Left ventricle myocardium inferior (tissue), 1 donor: ENCODE measurements at regions not wholly inside any gene's neighbourhood (a gene's known extent, or its start where the extent isn't known, plus 50 kb on each side); places are given as distances from the start of the nearest gene placed in this dataset.
"Not testable (repeated sequence)": the region's sequence is repeated elsewhere in the genome, so short reads cannot be mapped to it uniquely, and the experiment has no call there.

Experiments
- DNase-seq: peaks from one replicate; pipeline ENCODE4 v3.0.0-alpha.2; 2020
- H3K27ac ChIP-seq: fragments of 200-600 bp; replicated peaks from 2 replicates; pipeline ENCODE4 v1.8.0; 2021
- H3K27me3 ChIP-seq: fragments of 200-600 bp; 2 replicates; pipeline ENCODE4 v1.8.0; 2021; ENCODE audit warnings: low read depth
- H3K36me3 ChIP-seq: fragments of 200-600 bp; 2 replicates; pipeline ENCODE4 v1.8.0; 2021
- H3K4me1 ChIP-seq: fragments of 200-600 bp; 2 replicates; pipeline ENCODE4 v1.8.0; 2021
- H3K4me3 ChIP-seq: fragments of 200-600 bp; 2 replicates; pipeline ENCODE4 v1.8.0; 2021; ENCODE audit warnings: mild to moderate bottlenecking, moderate library complexity
- H3K9me3 ChIP-seq: fragments of 200-600 bp; replicated peaks from 2 replicates; pipeline ENCODE4 v1.8.0; 2021
- intact Hi-C: fragments of 100-400 bp; cut with micrococcal nuclease; formaldehyde crosslinking; loops from one replicate; pipeline ENCODE4 v1.11.0; 2022
- TF ChIP-seq, protein P1 (sequence below): fragments of 200-600 bp; IDR thresholded peaks from 2 replicates; pipeline ENCODE4 v1.8.0; 2021; ENCODE audit warnings: antibody characterized with exemption, mild to moderate bottlenecking, borderline replicate concordance
- donor health status: DM: no; HTN: yes; CAD: no; lungs with severe emphysema.

DNA sequence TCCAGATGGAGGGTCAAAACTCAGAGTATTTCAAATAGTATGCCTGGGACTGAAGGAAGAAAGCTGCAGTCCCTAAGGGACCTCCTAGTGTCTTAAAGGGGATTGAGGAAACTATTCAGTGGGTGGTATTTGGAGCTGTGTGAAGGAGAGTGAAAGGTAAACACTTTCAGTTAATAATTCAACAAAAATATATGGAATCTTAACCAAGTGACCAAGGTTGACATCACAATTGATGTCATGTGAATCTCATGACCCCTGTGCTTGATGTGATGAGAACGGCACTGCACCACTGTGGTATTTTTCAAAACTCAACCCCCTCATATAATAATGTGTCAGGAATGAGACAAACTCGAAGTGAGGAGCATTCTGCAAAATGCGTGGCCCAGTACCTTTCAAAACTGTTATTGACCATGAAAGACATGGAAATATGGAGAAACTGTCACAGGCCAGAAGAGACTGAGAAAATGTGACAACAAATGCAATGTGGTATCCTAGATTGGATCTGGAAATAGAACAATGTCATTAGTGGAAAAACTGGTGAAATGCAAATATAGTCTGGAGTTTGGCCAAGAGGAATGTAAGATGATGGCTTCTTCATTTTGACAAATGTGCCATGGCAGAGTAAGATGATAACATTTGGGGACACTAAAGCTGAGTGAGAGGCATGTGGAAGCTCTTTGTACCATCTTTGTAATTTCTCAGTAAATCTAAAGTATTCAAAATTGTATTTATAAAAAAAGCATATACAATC is 553.9 kb downstream of the RFC3 start:
- no peak for DNase-seq
- no peaks in the 10 kb centered on the region for H3K36me3 ChIP-seq
- H3K27me3 ChIP-seq: no peaks in the 10 kb centered on the region
- H3K9me3 ChIP-seq: peaks cover under 1% of the 10 kb centered on the region
- no peak overlapping the region for H3K4me3 ChIP-seq
- intact Hi-C loops: no loop called here
- TF ChIP-seq, protein P1, sequence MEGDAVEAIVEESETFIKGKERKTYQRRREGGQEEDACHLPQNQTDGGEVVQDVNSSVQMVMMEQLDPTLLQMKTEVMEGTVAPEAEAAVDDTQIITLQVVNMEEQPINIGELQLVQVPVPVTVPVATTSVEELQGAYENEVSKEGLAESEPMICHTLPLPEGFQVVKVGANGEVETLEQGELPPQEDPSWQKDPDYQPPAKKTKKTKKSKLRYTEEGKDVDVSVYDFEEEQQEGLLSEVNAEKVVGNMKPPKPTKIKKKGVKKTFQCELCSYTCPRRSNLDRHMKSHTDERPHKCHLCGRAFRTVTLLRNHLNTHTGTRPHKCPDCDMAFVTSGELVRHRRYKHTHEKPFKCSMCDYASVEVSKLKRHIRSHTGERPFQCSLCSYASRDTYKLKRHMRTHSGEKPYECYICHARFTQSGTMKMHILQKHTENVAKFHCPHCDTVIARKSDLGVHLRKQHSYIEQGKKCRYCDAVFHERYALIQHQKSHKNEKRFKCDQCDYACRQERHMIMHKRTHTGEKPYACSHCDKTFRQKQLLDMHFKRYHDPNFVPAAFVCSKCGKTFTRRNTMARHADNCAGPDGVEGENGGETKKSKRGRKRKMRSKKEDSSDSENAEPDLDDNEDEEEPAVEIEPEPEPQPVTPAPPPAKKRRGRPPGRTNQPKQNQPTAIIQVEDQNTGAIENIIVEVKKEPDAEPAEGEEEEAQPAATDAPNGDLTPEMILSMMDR: no peak
- H3K4me1 ChIP-seq: no peaks in the 10 kb centered on the region
- H3K27ac ChIP-seq: no peak overlapping the region

GRCh38 chr13:34372581-34372980 is 554.6 kb downstream of the RFC3 start:
- intact Hi-C loops: no loop called here
- TF ChIP-seq, protein P1: no peak
- no peak for DNase-seq
- Histone ChIP-seq H3K27ac (no peak overlapping the region), H3K27me3 (no peaks in the 10 kb centered on the region), H3K4me1 (no peaks in the 10 kb centered on the region), H3K4me3 (no peak overlapping the region), H3K36me3 (no peaks in the 10 kb centered on the region), H3K9me3 (no peaks in the 10 kb centered on the region)

GRCh38 chr13:34376483-34376882 is 558.5 kb downstream of the RFC3 start:
- Histone ChIP-seq H3K27ac (no peak overlapping the region), H3K9me3 (no peaks in the 10 kb centered on the region), H3K4me1 (no peaks in the 10 kb centered on the region), H3K27me3 (no peaks in the 10 kb centered on the region), H3K4me3 (no peak overlapping the region), H3K36me3 (no peaks in the 10 kb centered on the region)
- DNase-seq: no peak
- intact Hi-C loops: no loop called here
- TF ChIP-seq, protein P1: no peak

GRCh38 chr13:34381228-34381627 is 560.8 kb upstream of the NBEA start:
- intact Hi-C loops: no loop called here
- Histone ChIP-seq H3K27ac (no peak overlapping the region), H3K27me3 (no peaks in the 10 kb centered on the region), H3K4me1 (no peaks in the 10 kb centered on the region), H3K4me3 (no peak overlapping the region), H3K9me3 (no peaks in the 10 kb centered on the region), H3K36me3 (no peaks in the 10 kb centered on the region)
- no peak for DNase-seq
- TF ChIP-seq, protein P1: no peak

DNA sequence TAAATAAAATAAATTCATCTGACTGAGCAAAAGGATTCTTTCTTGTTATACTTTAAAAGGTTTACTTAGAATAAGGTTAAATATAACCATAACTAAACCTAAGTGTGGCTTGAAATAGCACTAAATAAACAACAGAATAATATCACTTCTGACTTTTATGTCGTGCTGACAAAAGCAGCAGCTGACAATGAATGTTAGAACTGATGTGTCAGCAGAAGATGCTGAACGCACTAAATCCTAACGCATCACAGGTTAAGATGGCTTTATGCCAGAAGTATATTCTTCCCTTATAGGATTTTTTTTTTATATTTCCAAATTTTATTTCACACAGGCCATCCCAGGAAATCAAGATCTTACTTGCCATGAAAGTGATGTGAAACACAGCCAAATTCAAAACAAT is 558.3 kb upstream of the NBEA start:
- Histone ChIP-seq H3K27me3 (no peaks in the 10 kb centered on the region), H3K9me3 (no peaks in the 10 kb centered on the region), H3K4me3 (no peak overlapping the region), H3K4me1 (no peaks in the 10 kb centered on the region), H3K36me3 (no peaks in the 10 kb centered on the region), H3K27ac (no peak overlapping the region)
- intact Hi-C loops: no loop called here
- DNase-seq: no peak
- TF ChIP-seq, protein P1: no peak

DNA sequence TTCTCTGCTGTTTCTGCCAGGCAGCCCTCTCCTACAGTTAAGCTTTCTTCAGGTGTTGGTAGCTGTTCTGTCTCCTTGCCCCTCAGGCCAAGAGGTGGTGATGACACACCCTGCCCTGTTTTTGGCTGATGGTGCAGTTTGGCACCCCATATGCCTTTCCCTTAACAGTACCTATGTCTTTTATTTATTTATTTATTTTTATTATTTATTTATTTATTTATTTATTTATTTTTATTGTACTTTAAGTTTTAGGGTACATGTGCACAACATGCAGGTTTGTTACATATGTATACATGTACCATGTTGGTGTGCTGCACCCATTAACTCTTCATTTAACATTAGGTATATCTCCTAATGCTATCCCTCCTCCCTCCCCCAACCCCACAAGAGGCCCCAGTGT is 555.8 kb upstream of the NBEA start:
- H3K4me1 ChIP-seq: not testable (repeated sequence)

More for the DNA sequence above, 555.8 kb upstream of the NBEA start:
- intact Hi-C loops, H3K36me3 ChIP-seq, H3K4me3 ChIP-seq, H3K27ac ChIP-seq, H3K27me3 ChIP-seq, DNase-seq, H3K9me3 ChIP-seq: not testable (repeated sequence)
